Keratinocyte (primary cell): ENCODE measurements at regions not wholly inside any gene's neighbourhood (a gene's known extent, or its start where the extent isn't known, plus 50 kb on each side); places are given as distances from the start of the nearest gene placed in this dataset.

Source experiments
- EZH2 ChIP-seq: IDR thresholded peaks from one replicate; pipeline ENCODE4 v1.6.1; 2012; ENCODE audit warnings: inconsistent platforms, mild to moderate bottlenecking, low read length, moderate library complexity
- TF ChIP-seq, protein P1 (sequence below), 3 experiments: IDR thresholded peaks in 1 of 3; conservative IDR thresholded peaks in 1 of 3; optimal IDR thresholded peaks in 1 of 3; 2 replicates in 2 of 3; 3 replicates in 1 of 3; pipeline versions ENCODE3 to v1.5.1; 2011; ENCODE audit warnings: low read length in 3 of 3, mild to moderate bottlenecking in 3 of 3, moderate library complexity in 2 of 3, control low read depth in 1 of 3, inconsistent platforms in 1 of 3; ENCODE audit not compliant: insufficient read depth in 2 of 3; ENCODE audit errors: extremely low read depth in 1 of 3

DNA sequence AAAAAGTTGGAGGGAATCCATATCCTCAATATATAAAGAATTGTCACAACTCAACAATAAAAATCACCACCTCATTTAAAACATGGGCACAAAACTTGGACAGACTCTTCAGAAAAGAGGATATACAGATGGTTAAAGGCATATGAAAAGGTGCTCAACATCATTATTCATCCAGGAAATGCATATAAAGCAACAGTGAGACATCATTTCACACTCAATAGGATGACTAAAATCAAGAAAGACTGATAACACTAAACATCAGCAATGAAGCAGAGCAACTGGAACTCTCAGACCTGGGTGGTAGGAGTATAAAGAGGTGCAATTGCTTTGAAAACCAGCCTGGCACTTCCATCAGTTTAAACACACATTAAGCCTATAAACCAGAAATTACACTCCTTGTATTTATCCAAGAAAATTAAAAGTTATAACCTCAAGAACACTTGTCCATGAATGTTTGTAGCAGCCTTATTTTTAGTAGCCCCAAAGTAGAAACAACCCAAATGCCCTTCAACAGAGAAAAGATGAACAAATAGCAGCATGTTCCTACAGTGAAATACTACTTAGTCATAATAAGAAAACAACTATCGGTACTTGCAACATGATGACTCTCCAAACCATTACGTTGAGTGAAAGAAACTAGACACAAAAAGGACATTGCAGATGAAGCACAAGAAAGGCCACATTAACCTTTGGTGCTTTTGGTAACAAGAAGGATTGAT is 79.1 kb upstream of the TANC1 start:
- TF ChIP-seq, protein P1, sequence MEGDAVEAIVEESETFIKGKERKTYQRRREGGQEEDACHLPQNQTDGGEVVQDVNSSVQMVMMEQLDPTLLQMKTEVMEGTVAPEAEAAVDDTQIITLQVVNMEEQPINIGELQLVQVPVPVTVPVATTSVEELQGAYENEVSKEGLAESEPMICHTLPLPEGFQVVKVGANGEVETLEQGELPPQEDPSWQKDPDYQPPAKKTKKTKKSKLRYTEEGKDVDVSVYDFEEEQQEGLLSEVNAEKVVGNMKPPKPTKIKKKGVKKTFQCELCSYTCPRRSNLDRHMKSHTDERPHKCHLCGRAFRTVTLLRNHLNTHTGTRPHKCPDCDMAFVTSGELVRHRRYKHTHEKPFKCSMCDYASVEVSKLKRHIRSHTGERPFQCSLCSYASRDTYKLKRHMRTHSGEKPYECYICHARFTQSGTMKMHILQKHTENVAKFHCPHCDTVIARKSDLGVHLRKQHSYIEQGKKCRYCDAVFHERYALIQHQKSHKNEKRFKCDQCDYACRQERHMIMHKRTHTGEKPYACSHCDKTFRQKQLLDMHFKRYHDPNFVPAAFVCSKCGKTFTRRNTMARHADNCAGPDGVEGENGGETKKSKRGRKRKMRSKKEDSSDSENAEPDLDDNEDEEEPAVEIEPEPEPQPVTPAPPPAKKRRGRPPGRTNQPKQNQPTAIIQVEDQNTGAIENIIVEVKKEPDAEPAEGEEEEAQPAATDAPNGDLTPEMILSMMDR (optimal IDR thresholded peaks at IDR 0.05 in 1 of 3, IDR thresholded peaks at IDR 0.05 in 1 of 3, conservative IDR thresholded peaks at IDR 0.05 in 1 of 3; ENCODE audit: extremely low read depth in 1 of 3, insufficient read depth in 2 of 3, low read length in 3 of 3): no peak
- no peak for TF ChIP-seq EZH2
